Vagina (tissue), 2 donors: ENCODE measurements at regions not wholly inside any gene's neighbourhood (a gene's known extent, or its start where the extent isn't known, plus 50 kb on each side); places are given as distances from the start of the nearest gene placed in this dataset.

ENCODE experiments used
- CTCF ChIP-seq, 3 experiments: fragments of 450-650 bp in 2 of 3; fragments of 200-600 bp in 1 of 3; sonication (generic) in 1 of 3; IDR thresholded peaks; one replicate each; pipeline ENCODE4 v1.5.1; 2017 to 2019; ENCODE audit warnings: antibody characterized with exemption in 3 of 3, mild to moderate bottlenecking in 2 of 3, moderate library complexity in 2 of 3
- POLR2A ChIP-seq, 2 donors: fragments of 450-650 bp; IDR thresholded peaks; one replicate each; pipeline ENCODE4 v1.6.1; 2017; ENCODE audit warnings: antibody characterized with exemption in 2 of 2, mild to moderate bottlenecking in 2 of 2, moderate library complexity in 2 of 2
- POLR2AphosphoS5 ChIP-seq, 2 donors: sonication (generic); formaldehyde crosslinking; IDR thresholded peaks; one replicate each; pipeline ENCODE4 v1.9.0; 2017; ENCODE audit warnings: antibody characterized with exemption in 2 of 2, mild to moderate bottlenecking in 2 of 2, low read depth in 1 of 2; ENCODE audit not compliant: insufficient read depth in 1 of 2

GRCh38 chr2:83602753-83603152, 856.3 kb downstream of the SUCLG1 start:
- TF ChIP-seq CTCF (IDR thresholded peaks at IDR 0.05) (no peak), POLR2A (IDR thresholded peaks at IDR 0.05) (no peak), POLR2AphosphoS5 (IDR thresholded peaks at IDR 0.05; ENCODE audit: insufficient read depth in 1 of 2, low read depth in 1 of 2) (no peak)
